SK-N-SH treated with all-trans-retinoic acid at 6 μM for 48 hours (cell line): ENCODE measurements at regions not wholly inside any gene's neighbourhood (a gene's known extent, or its start where the extent isn't known, plus 50 kb on each side); places are given as distances from the start of the nearest gene placed in this dataset.

Source experiments
- POU6F1 ChIP-seq: fragments of 250-450 bp; sonication (Bioruptor Pico); IDR thresholded peaks from 2 replicates; pipeline ENCODE4 v1.8.0; 2021; ENCODE audit warnings: low read depth, mild to moderate bottlenecking, moderate library complexity, borderline replicate concordance
- SNAI2 ChIP-seq: fragments of 250-450 bp; sonication (Bioruptor Pico); IDR thresholded peaks from 2 replicates; pipeline ENCODE4 v1.5.0; 2020; ENCODE audit warnings: mild to moderate bottlenecking, moderate library complexity

GRCh38 chr12:90515199-90516175 lies 439.5 kb downstream of the CCER1 start:
- TF ChIP-seq POU6F1 (no peak), SNAI2 (CRISPR knock-in tag) (no peak)
